PFSK-1 (cell line): ENCODE measurements at regions not wholly inside any gene's neighbourhood (a gene's known extent, or its start where the extent isn't known, plus 50 kb on each side); places are given as distances from the start of the nearest gene placed in this dataset.

ENCODE experiments used
- FOXP2 ChIP-seq: optimal IDR thresholded peaks from 2 replicates; pipeline ENCODE3; 2011; ENCODE audit warnings: borderline replicate concordance, control low read depth, inconsistent platforms; ENCODE audit not compliant: insufficient read depth; ENCODE audit errors: extremely low read length, extremely low read depth
- POLR2AphosphoS5 ChIP-seq: IDR thresholded peaks from 2 replicates; pipeline ENCODE4 v1.6.1; 2012; ENCODE audit warnings: low read depth, mild to moderate bottlenecking, control low read depth, low read length, moderate library complexity
- REST ChIP-seq, 2 experiments: IDR thresholded peaks; 2 replicates each; pipeline versions ENCODE4 v1.6.1 to v1.8.0; 2011 to 2012; ENCODE audit warnings: low read depth in 2 of 2, low read length in 2 of 2, control low read depth in 1 of 2, inconsistent platforms in 1 of 2, mild to moderate bottlenecking in 1 of 2, moderate library complexity in 1 of 2; ENCODE audit not compliant: insufficient read depth in 1 of 2
- SIN3A ChIP-seq: IDR thresholded peaks from 2 replicates; pipeline ENCODE4 v1.6.1; 2012; ENCODE audit warnings: mild to moderate bottlenecking, low read length, moderate library complexity, borderline replicate concordance; ENCODE audit not compliant: insufficient read depth
- TAF1 ChIP-seq: IDR thresholded peaks from 2 replicates; pipeline ENCODE4 v1.6.1; 2012; ENCODE audit warnings: low read length, control low read depth, borderline replicate concordance; ENCODE audit not compliant: insufficient read depth

DNA sequence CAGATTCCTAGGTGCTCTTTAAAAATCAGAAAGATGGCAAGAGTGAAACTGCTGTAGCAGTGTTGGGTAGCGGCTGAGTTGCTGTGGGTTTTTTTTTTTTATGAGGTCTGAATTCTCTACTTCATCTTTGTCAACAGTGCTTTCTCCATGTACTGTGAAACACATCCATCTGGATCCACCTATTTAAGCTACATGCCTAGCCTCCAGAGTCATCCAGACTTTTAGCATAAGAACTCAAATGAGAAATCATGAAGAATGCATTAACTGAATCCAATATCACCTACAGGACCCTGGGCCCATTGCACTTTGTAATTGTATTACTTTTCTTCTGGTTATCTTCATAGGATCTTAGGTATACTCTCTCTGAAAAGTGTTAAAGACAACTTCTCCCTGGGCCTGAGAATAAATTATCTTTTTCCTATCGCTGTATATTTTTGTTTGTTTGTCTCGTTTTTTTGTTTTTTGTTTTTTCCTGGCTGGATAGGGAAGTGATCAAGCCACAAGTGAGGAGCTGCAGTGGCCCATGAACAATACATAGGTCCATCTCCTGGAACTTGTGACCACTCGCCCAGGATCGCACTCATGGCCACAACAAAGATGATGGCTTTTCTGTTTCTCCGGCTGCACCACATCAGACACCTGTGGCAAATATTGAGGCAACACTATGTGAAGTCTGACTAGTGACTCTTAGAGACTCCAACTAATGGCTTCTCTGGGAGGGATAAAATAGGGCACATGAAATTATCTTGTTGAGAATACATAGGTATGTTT, 609.9 kb upstream of the AGTR1 start:
- no peak for TF ChIP-seq SIN3A
- TF ChIP-seq POLR2AphosphoS5, result no peak
- TF ChIP-seq REST (IDR thresholded peaks at IDR 0.05; ENCODE audit: insufficient read depth in 1 of 2, low read depth in 2 of 2, low read length in 2 of 2), result no peak
- TF ChIP-seq TAF1, result no peak
- TF ChIP-seq FOXP2, result no peak
